DND-41 (cell line): ENCODE measurements at regions not wholly inside any gene's neighbourhood (a gene's known extent, or its start where the extent isn't known, plus 50 kb on each side); places are given as distances from the start of the nearest gene placed in this dataset.

Experiments used
- ATAC-seq: fragments of 200-7000 bp; cut with Tn5 transposase; 3 replicates; pipeline ENCODE4 v1.9.1; 2021; ENCODE audit warnings: low read depth; ENCODE audit not compliant: insufficient read depth
- DNase-seq: peaks from one replicate; pipeline ENCODE4 v3.0.0-alpha.2; 2020
- H2AFZ ChIP-seq: 2 replicates; pipeline ENCODE4 v1.6.0; 2012; ENCODE audit warnings: low read depth, low read length
- H3K27ac ChIP-seq: 2 replicates; pipeline ENCODE4 v1.5.1; 2012; ENCODE audit warnings: low read length, inconsistent platforms
- H3K27me3 ChIP-seq: fragments of 200-600 bp; sonication (generic); 2 replicates; pipeline ENCODE4 v1.6.0; 2012; ENCODE audit warnings: low read length, mild to moderate bottlenecking, inconsistent platforms; ENCODE audit not compliant: insufficient read depth, poor library complexity
- H3K36me3 ChIP-seq: 2 replicates; pipeline ENCODE4 v1.5.1; 2012; ENCODE audit warnings: low read length, inconsistent platforms; ENCODE audit not compliant: insufficient read depth
- H3K4me1 ChIP-seq: 2 replicates; pipeline ENCODE4 v1.5.1; 2012; ENCODE audit warnings: mild to moderate bottlenecking, low read length; ENCODE audit not compliant: insufficient read depth
- H3K4me2 ChIP-seq: 2 replicates; pipeline ENCODE4 v1.6.0; 2012; ENCODE audit warnings: mild to moderate bottlenecking, moderate library complexity, low read length, inconsistent platforms; ENCODE audit not compliant: insufficient read depth
- H3K4me3 ChIP-seq, 2 experiments: fragments of 200-600 bp in 1 of 2; shearing (Covaris generic) in 1 of 2; 2 replicates each; pipeline ENCODE4 v1.5.1; 2012 to 2016; ENCODE audit warnings: inconsistent platforms in 2 of 2, low read length in 2 of 2, mild to moderate bottlenecking in 2 of 2, low read depth in 1 of 2, moderate library complexity in 1 of 2
- H3K79me2 ChIP-seq: 2 replicates; pipeline ENCODE4 v1.6.0; 2012; ENCODE audit warnings: low read length, inconsistent platforms; ENCODE audit not compliant: insufficient read depth
- H3K9ac ChIP-seq: 2 replicates; pipeline ENCODE4 v1.6.0; 2012; ENCODE audit warnings: low read depth, mild to moderate bottlenecking, inconsistent platforms, low read length, moderate library complexity
- H3K9me3 ChIP-seq: 2 replicates; pipeline ENCODE4 v1.5.1; 2012; ENCODE audit warnings: low read length, moderate library complexity, mild to moderate bottlenecking, inconsistent platforms; ENCODE audit not compliant: insufficient read depth, severe bottlenecking
- H4K20me1 ChIP-seq: 2 replicates; pipeline ENCODE4 v1.6.0; 2012; ENCODE audit warnings: low read length; ENCODE audit not compliant: insufficient read depth
- CTCF ChIP-seq: IDR thresholded peaks from 2 replicates; pipeline ENCODE4 v1.5.1; 2012; ENCODE audit warnings: borderline replicate concordance, low read length, moderate library complexity, mild to moderate bottlenecking; ENCODE audit not compliant: poor library complexity, severe bottlenecking; ENCODE audit errors: extremely low read depth
- EZH2 ChIP-seq: IDR thresholded peaks from 3 replicates; pipeline ENCODE4 v1.6.1; 2012; ENCODE audit warnings: borderline replicate concordance, low read depth, mild to moderate bottlenecking, moderate library complexity, low read length, inconsistent platforms; ENCODE audit not compliant: severe bottlenecking

GRCh38 chr1:30378991-30379581 lies 344.3 kb downstream of the MATN1 start:
- H3K4me1 ChIP-seq = peaks cover 25% of the 10 kb centered on the region
- no peaks in the 10 kb centered on the region for H4K20me1 ChIP-seq
- no peak overlapping the region for H3K4me2 ChIP-seq
- TF ChIP-seq CTCF (no peak), EZH2 (no peak)
- H3K9me3 ChIP-seq = no peaks in the 10 kb centered on the region
- H3K27ac ChIP-seq = peak overlapping the region; percentile 62
- no peak overlapping the region for H3K4me3 ChIP-seq
- no peak overlapping the region for H2AFZ ChIP-seq
- H3K27me3 ChIP-seq = no peaks in the 10 kb centered on the region
- ATAC-seq = peak; percentile 89
- H3K79me2 ChIP-seq = no peaks in the 10 kb centered on the region
- H3K9ac ChIP-seq = no peak overlapping the region
- H3K36me3 ChIP-seq = no peaks in the 10 kb centered on the region
- peak; percentile 82 for DNase-seq

- no peaks in the 10 kb centered on the region for H3K27me3 ChIP-seq
- H3K79me2 ChIP-seq = no peaks in the 10 kb centered on the region
- H3K9ac ChIP-seq = no peak overlapping the region
- no peak overlapping the region for H2AFZ ChIP-seq
- DNase-seq = no peak
- no peak overlapping the region for H3K27ac ChIP-seq
- H3K9me3 ChIP-seq = no peaks in the 10 kb centered on the region
- no peak for TF ChIP-seq EZH2
- TF ChIP-seq CTCF = no peak
- ATAC-seq = no peak
- H3K4me3 ChIP-seq = no peak overlapping the region
- H3K4me2 ChIP-seq = no peak overlapping the region
- peaks cover 25% of the 10 kb centered on the region for H3K4me1 ChIP-seq
- H4K20me1 ChIP-seq = 0 out of 2 replicates have a peak, but pooled peaks cover under 1% of the 10 kb centered on the region
- H3K36me3 ChIP-seq = no peaks in the 10 kb centered on the region
These were observed 345.3 kb downstream of the MATN1 start for GRCh38 chr1:30378003-30378596.

GRCh38 chr1:30377230-30378002 lies 346.0 kb downstream of the MATN1 start:
- Histone ChIP-seq H4K20me1 (peaks cover 4% of the 10 kb centered on the region; the same call in 1 of the 2 replicates), H2AFZ (no peak overlapping the region), H3K9me3 (no peaks in the 10 kb centered on the region), H3K4me2 (no peak overlapping the region), H3K27ac (no peak overlapping the region), H3K36me3 (no peaks in the 10 kb centered on the region), H3K27me3 (peaks cover 3% of the 10 kb centered on the region), H3K4me3 (no peak overlapping the region), H3K9ac (no peak overlapping the region), H3K4me1 (peaks cover 25% of the 10 kb centered on the region), H3K79me2 (no peaks in the 10 kb centered on the region)
- no peak for TF ChIP-seq CTCF
- no peak for TF ChIP-seq EZH2
- DNase-seq = no peak
- ATAC-seq = no peak
